ENCODE measurements at regions not wholly inside any gene's neighbourhood (a gene's known extent, or its start where the extent isn't known, plus 50 kb on each side); places are given as distances from the start of the nearest gene placed in this dataset.

DNA sequence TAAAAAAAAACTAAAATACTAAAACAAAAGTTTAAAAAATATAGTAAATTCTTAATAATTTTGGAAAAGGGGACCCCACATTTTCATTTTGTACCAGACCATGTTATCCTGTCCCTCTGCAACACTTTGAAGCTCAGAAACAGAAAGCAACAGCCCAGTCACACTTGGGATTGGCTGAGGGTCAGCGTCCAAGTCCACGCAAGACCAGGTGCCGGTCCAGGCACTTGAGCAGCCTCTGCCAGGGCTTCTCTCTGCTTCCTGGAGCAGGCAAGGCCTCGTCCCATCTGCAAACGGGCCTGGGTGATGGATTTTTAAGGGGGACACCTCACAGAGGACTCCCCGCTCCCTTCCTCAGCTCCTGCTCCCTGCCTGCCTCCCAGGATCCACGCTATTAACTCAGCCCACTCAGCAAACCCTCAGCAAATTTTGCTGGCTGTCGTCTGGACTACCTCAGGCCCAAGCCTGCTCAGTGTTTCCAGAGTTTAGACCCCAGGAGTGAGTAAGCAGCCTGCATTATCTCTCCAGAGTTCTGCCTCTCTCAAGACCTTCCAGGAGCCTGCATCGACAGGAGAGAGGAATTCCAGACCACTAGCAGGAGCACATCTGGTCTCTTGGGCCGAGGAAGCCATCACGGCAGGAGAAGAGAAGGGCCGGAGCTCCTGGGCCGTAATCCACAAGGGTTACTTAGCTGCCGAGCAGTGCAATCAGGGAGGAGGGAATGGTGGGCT, 67.4 kb upstream of the CALM2 start:
- in situ Hi-C loops (cut with MboI; ENCODE audit: low sequenced_read_pairs, unreplicated experiment): no loop called here
- DNase-seq (ENCODE audit: low spot score): no peak
- TF ChIP-seq, protein P1, sequence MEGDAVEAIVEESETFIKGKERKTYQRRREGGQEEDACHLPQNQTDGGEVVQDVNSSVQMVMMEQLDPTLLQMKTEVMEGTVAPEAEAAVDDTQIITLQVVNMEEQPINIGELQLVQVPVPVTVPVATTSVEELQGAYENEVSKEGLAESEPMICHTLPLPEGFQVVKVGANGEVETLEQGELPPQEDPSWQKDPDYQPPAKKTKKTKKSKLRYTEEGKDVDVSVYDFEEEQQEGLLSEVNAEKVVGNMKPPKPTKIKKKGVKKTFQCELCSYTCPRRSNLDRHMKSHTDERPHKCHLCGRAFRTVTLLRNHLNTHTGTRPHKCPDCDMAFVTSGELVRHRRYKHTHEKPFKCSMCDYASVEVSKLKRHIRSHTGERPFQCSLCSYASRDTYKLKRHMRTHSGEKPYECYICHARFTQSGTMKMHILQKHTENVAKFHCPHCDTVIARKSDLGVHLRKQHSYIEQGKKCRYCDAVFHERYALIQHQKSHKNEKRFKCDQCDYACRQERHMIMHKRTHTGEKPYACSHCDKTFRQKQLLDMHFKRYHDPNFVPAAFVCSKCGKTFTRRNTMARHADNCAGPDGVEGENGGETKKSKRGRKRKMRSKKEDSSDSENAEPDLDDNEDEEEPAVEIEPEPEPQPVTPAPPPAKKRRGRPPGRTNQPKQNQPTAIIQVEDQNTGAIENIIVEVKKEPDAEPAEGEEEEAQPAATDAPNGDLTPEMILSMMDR (IDR thresholded peaks at IDR 0.05; ENCODE audit: borderline replicate concordance, control extremely low read depth, extremely low read depth, insufficient read depth, missing control alignments): no peak

- in situ Hi-C loops (cut with MboI; ENCODE audit: low sequenced_read_pairs, unreplicated experiment): no loop called here
- TF ChIP-seq, protein P1 (IDR thresholded peaks at IDR 0.05; ENCODE audit: borderline replicate concordance, control extremely low read depth, extremely low read depth, insufficient read depth, missing control alignments): no peak
- no peak for DNase-seq (ENCODE audit: low spot score)
Measured at GRCh38 chr2:47241715-47242114, 65.4 kb upstream of the CALM2 start.

DNA sequence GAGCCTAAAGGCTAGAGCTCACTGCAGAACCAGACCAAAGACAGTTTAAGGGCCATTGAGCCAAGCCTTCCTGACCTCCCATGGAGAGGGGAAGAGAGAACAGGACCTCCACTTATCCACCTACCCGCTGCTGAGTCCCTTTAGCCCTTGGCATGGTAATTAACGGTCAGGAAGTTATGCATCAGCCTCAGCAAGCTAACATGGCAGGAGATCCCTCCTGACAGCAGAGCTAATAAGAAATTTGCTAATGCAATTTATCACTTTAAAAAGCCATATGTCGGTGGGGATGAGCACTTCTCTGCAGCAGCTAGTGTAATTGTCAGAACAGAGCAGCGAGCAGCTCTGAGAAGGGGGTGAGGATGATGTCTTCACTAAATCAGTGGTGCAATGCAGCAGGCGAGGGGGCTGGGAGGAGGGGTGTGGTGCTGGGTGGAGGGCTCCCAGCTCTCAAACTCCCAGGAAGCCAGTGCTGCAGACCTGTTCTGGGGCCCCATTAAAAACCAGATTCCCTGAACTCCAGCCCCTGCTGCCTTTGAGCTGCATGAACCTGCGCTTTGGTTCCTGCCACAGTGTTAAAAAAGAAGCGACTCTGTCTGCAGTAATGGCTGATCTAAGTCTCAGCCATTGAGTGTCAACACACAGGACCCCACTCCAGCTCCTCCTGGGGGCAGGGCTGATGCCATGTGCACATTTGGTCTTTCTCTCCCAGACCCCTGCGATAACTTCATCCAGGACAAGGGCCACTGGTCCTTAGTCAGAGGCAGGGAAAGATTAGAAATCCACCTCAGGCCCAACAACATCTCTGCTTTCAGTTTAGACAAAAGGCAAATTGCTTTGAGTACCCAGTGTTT, 63.0 kb upstream of the CALM2 start:
- in situ Hi-C loops (cut with MboI; ENCODE audit: low sequenced_read_pairs, unreplicated experiment): no loop called here

DNA sequence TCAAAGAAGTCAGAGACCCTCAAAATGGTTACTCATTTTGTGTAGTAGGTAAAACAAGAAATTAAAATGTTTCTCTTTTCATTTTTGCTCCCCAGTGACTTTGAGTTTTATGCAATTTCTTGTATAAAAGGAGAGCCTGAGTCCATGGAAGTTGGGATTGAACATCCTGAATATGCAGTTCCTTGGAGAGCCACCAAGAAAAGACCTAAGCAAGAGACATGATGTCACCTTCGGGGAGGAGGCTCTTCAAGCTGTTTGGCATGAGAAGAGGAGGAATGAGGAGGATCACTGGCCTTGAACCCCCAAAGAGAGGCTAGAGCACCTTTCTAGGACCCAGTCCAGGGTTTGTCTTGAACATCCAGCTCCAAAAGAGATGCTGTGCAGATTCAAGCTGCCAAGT, 62.3 kb upstream of the CALM2 start:
- in situ Hi-C loops (cut with MboI; ENCODE audit: low sequenced_read_pairs, unreplicated experiment): no loop called here
- TF ChIP-seq, protein P1 (IDR thresholded peaks at IDR 0.05; ENCODE audit: borderline replicate concordance, control extremely low read depth, extremely low read depth, insufficient read depth, missing control alignments): no peak
- no peak for DNase-seq (ENCODE audit: low spot score)

More for the DNA sequence above, 63.0 kb upstream of the CALM2 start:
- no peak for DNase-seq (ENCODE audit: low spot score)
- TF ChIP-seq, protein P1 (IDR thresholded peaks at IDR 0.05; ENCODE audit: borderline replicate concordance, control extremely low read depth, extremely low read depth, insufficient read depth, missing control alignments): no peak

DNA sequence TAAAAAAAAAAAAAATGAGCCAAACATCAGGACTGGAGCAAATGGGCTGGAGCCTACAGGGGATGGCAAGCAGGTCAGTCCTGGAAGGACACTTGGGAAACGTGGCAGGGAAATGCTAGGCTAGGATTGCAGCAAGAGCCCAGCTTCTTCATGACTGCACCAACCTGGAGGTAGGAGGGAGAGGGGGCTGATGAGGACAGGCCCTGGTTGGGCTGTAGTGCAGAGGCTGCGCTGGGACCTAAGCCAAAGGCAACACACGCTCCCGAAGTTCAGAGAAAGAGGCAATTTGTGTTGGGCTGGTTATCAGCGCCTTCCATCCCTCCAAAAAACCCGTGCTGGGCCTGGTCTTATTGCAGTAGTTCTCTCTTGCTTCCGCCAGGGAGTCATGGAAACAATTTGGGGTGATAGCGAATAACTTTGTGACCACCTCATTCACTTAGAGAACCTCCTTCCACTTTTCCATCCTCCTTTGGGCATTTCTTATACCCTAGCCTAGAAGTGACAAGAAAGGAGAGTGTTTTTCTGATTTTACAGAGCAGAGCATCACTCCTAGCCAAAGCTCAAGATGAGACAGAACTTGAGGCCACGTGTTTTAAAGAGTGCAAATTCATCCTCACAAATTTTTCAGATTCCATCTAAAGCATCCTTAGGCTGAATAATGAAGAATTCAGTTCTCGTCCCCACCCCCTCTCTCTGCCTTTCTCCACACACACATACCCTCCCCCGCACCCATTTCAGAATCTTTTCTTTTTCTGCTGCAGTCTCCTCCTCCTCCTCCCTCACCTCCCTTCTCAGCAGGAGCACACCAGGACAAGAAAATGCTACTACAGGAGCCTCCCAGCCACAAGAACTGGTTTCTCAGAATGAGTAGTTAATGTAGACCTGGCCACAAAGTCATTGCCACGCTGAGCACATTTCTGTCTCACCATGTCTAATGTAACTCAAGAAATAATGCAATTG, 61.3 kb upstream of the CALM2 start:
- in situ Hi-C loops (cut with MboI; ENCODE audit: low sequenced_read_pairs, unreplicated experiment): no loop called here
- DNase-seq (ENCODE audit: low spot score): no peak
- TF ChIP-seq, protein P1 (IDR thresholded peaks at IDR 0.05; ENCODE audit: borderline replicate concordance, control extremely low read depth, extremely low read depth, insufficient read depth, missing control alignments): no peak
